ENCODE measurements at regions not wholly inside any gene's neighbourhood (a gene's known extent, or its start where the extent isn't known, plus 50 kb on each side); places are given as distances from the start of the nearest gene placed in this dataset.
A peak's percentile ranks its signal among the peaks of the same experiment; 100 is the strongest.

DNA sequence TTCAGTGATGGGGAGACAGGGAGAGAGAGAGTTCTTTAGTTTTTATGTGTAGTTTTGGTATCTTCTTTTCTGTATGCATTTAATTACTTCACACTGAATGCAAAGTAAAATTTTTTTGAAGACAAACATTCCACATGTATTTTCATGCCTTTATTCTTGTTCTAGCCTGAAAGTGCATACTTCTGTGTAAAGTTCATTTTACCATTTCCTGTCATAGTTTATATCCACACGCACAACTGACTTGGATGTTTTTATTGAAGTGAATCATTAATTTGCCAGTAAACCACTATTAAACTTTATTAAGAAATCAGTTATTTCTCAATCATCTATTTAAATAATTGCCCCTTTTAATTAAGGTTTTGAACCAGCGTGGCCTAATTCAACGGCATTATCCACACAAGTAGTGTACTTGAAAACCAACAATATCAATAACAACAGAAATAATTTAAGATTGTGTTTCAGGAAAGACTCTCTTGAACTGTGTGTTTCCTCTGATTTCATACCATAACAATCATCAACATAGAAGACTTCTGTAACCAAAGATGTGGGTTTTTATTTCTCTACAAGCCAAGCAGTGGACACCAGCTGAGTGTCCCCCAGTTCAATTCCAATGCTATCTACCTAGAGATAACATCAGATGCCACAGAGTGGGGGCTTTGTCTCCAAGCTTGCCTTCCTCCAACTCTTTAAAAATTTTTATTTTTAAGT, 512.7 kb upstream of the JAG1 start:
- peak overlapping the region; percentile 78; the same call in 1 of the 2 replicates for H3K4me2 ChIP-seq (ENCODE audit: low read depth, low read length)
- H3K27me3 ChIP-seq (ENCODE audit: control insufficient read depth, insufficient read depth, low read length), result no peaks in the 10 kb centered on the region
- peak overlapping the region; percentile 48 for H3K4ac ChIP-seq (ENCODE audit: low read depth, low read length)
- no peaks in the 10 kb centered on the region for H3K36me3 ChIP-seq (ENCODE audit: control insufficient read depth, insufficient read depth, low read length)
- ChIA-PET CTCF (interaction anchor here (0.6 to 2.5 kb wide), 2 partner anchors 19 to 98 kb away, joined by 3 to 5 read pairs; no protein-coding TSS in a partner anchor), POLR2A (ENCODE audit: unreplicated experiment) (no interaction called here)
- H2AK9ac ChIP-seq (replicated peaks; ENCODE audit: low read depth, low read length, poor library complexity), result no peak overlapping the region
- H4K8ac ChIP-seq (ENCODE audit: low read depth in 2 of 2, low read length in 2 of 2), result peak overlapping the region in 1 of 2 experiments; percentile 76; a peak in 3 of 4 replicates
- no peak overlapping the region for H2AFZ ChIP-seq (replicated peaks; ENCODE audit: low read length, poor library complexity)
- H4K20me1 ChIP-seq (ENCODE audit: insufficient read depth, low read length), result no peaks in the 10 kb centered on the region
- WGBS, 2 experiments (ENCODE audit: extremely low coverage in 2 of 2, insufficient read length in 1 of 2), result no CpG with 5 or more reads among the region's 3 CpGs
- peak overlapping the region; percentile 94 for H2BK5ac ChIP-seq (ENCODE audit: low read depth, low read length, poor library complexity, severe bottlenecking)
- in situ Hi-C loops (cut with MboI; ENCODE audit: low sequenced_read_pairs), result no loop called here
- DNase-seq (peak; percentile 61), ATAC-seq (ENCODE audit: low read depth) (peak; percentile 79)
- H2BK20ac ChIP-seq (ENCODE audit: low read depth, low read length), result peak overlapping the region; percentile 62; the same call in 1 of the 2 replicates
- H3K4me1 ChIP-seq (ENCODE audit: control insufficient read depth, insufficient read depth, low read length), result peaks cover 5% of the 10 kb centered on the region
- peak overlapping the region; percentile 44; the same call in 1 of the 2 replicates for H3K23ac ChIP-seq (ENCODE audit: low read depth, low read length)
- no peak overlapping the region; the same call in 1 of the 2 replicates for H2AK5ac ChIP-seq (ENCODE audit: low read depth, low read length)
- peak overlapping the region; percentile 68; the same call in 1 of the 2 replicates for H4K5ac ChIP-seq (ENCODE audit: low read depth, low read length)
- H3K18ac ChIP-seq (ENCODE audit: low read depth, low read length), result peak overlapping the region; percentile 96
- H3K9ac ChIP-seq (ENCODE audit: low read depth, low read length), result no peak overlapping the region
- peak overlapping the region; percentile 58 for H3K14ac ChIP-seq (replicated peaks; ENCODE audit: low read depth, low read length)
- BruUV-seq (replicated peaks), result no TSS peak
- H3K4me3 ChIP-seq (ENCODE audit: insufficient read depth, low read depth, low read length), result no peak overlapping the region
- intact Hi-C loops (cut with micrococcal nuclease), result no loop called here
- peak overlapping the region; percentile 81 for H2BK120ac ChIP-seq (ENCODE audit: low read depth, low read length)
- H2BK15ac ChIP-seq (ENCODE audit: low read depth, low read length), result 0 out of 3 replicates have a peak overlapping the region, but pooled peaks have one; percentile 31
- H3K56ac ChIP-seq (ENCODE audit: extremely low read depth, insufficient read depth, low read length), result peak overlapping the region; percentile 16; the same call in 1 of the 2 replicates
- dilution Hi-C loops (cut with HindIII; ENCODE audit: low sequenced_read_pairs, unreplicated experiment), result no loop called here
- H3K9me1 ChIP-seq (ENCODE audit: insufficient read depth, low read length), result peaks cover 6% of the 10 kb centered on the region; the same call in 1 of the 2 replicates
- no peak overlapping the region; the same call in 1 of the 2 replicates for H4K91ac ChIP-seq (ENCODE audit: insufficient read depth, low read depth, low read length)
- H3K79me1 ChIP-seq (ENCODE audit: low read depth in 1 of 2, low read length in 2 of 2), result no peaks in the 10 kb centered on the region
- peak overlapping the region; percentile 80 for H3K27ac ChIP-seq (ENCODE audit: insufficient read depth, low read length)
- peaks cover 2% of the 10 kb centered on the region; the same call in 1 of the 2 replicates for H3K9me3 ChIP-seq (ENCODE audit: control insufficient read depth, insufficient read depth, low read length)
- TF ChIP-seq CEBPB (IDR thresholded peaks at IDR 0.05; ENCODE audit: low read depth, low read length) (no peak), MAFK (IDR thresholded peaks at IDR 0.05; ENCODE audit: low read depth, low read length) (no peak), POLR2A (IDR thresholded peaks at IDR 0.05; ENCODE audit: low read depth, low read length) (no peak), RCOR1 (IDR thresholded peaks at IDR 0.05; ENCODE audit: insufficient replicate concordance, low read length) (no peak), CHD1 (IDR thresholded peaks at IDR 0.05; ENCODE audit: low read depth, low read length) (no peak), MAZ (IDR thresholded peaks at IDR 0.05; ENCODE audit: borderline replicate concordance, low read depth, low read length) (no peak), NFE2L2 (IDR thresholded peaks at IDR 0.05; ENCODE audit: low read depth, low read length) (no peak), MXI1 (IDR thresholded peaks at IDR 0.05; ENCODE audit: borderline replicate concordance, low read depth, low read length) (no peak), RFX5 (IDR thresholded peaks at IDR 0.05; ENCODE audit: low read depth, low read length) (no peak), RAD21 (IDR thresholded peaks at IDR 0.05; ENCODE audit: low read length) (no peak), FOS (IDR thresholded peaks at IDR 0.05; ENCODE audit: low read depth, low read length) (no peak), BHLHE40 (IDR thresholded peaks at IDR 0.05; ENCODE audit: low read depth, low read length) (no peak)
- TF ChIP-seq, protein P1, sequence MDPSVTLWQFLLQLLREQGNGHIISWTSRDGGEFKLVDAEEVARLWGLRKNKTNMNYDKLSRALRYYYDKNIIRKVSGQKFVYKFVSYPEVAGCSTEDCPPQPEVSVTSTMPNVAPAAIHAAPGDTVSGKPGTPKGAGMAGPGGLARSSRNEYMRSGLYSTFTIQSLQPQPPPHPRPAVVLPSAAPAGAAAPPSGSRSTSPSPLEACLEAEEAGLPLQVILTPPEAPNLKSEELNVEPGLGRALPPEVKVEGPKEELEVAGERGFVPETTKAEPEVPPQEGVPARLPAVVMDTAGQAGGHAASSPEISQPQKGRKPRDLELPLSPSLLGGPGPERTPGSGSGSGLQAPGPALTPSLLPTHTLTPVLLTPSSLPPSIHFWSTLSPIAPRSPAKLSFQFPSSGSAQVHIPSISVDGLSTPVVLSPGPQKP (IDR thresholded peaks at IDR 0.05; ENCODE audit: borderline replicate concordance, low read depth, low read length), result no peak
- TF ChIP-seq, protein P2, sequence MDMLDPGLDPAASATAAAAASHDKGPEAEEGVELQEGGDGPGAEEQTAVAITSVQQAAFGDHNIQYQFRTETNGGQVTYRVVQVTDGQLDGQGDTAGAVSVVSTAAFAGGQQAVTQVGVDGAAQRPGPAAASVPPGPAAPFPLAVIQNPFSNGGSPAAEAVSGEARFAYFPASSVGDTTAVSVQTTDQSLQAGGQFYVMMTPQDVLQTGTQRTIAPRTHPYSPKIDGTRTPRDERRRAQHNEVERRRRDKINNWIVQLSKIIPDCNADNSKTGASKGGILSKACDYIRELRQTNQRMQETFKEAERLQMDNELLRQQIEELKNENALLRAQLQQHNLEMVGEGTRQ (IDR thresholded peaks at IDR 0.05; ENCODE audit: low read depth, low read length), result no peak
- TF ChIP-seq, protein P3, sequence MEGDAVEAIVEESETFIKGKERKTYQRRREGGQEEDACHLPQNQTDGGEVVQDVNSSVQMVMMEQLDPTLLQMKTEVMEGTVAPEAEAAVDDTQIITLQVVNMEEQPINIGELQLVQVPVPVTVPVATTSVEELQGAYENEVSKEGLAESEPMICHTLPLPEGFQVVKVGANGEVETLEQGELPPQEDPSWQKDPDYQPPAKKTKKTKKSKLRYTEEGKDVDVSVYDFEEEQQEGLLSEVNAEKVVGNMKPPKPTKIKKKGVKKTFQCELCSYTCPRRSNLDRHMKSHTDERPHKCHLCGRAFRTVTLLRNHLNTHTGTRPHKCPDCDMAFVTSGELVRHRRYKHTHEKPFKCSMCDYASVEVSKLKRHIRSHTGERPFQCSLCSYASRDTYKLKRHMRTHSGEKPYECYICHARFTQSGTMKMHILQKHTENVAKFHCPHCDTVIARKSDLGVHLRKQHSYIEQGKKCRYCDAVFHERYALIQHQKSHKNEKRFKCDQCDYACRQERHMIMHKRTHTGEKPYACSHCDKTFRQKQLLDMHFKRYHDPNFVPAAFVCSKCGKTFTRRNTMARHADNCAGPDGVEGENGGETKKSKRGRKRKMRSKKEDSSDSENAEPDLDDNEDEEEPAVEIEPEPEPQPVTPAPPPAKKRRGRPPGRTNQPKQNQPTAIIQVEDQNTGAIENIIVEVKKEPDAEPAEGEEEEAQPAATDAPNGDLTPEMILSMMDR (conservative IDR thresholded peaks at IDR 0.05; ENCODE audit: low read depth, low read length), result no peak
